IMR-90 (cell line): ENCODE measurements at regions not wholly inside any gene's neighbourhood (a gene's known extent, or its start where the extent isn't known, plus 50 kb on each side); places are given as distances from the start of the nearest gene placed in this dataset.

Source experiments
- CEBPB ChIP-seq: IDR thresholded peaks from 2 replicates; pipeline ENCODE4 v1.6.1; 2012; ENCODE audit warnings: low read depth, low read length, improper control_type of control experiment
- CHD1 ChIP-seq: IDR thresholded peaks from 2 replicates; pipeline ENCODE4 v1.6.1; 2012; ENCODE audit warnings: low read depth, low read length, improper control_type of control experiment
- CTCF ChIP-seq: conservative IDR thresholded peaks from 2 replicates; pipeline ENCODE4 v1.5.1; 2012; ENCODE audit warnings: mild to moderate bottlenecking, low read depth, low read length, improper control_type of control experiment
- ELK1 ChIP-seq: fragments of 150-350 bp; IDR thresholded peaks from 2 replicates; pipeline ENCODE4 v1.6.1; 2016; ENCODE audit warnings: low read depth, mild to moderate bottlenecking, low read length, moderate library complexity, borderline replicate concordance
- MAZ ChIP-seq: IDR thresholded peaks from 2 replicates; pipeline ENCODE4 v1.6.1; 2012; ENCODE audit warnings: low read depth, mild to moderate bottlenecking, low read length, improper control_type of control experiment, moderate library complexity, borderline replicate concordance
- MXI1 ChIP-seq: IDR thresholded peaks from 2 replicates; pipeline ENCODE4 v1.6.1; 2012; ENCODE audit warnings: low read depth, mild to moderate bottlenecking, low read length, moderate library complexity, borderline replicate concordance
- NFE2L2 ChIP-seq: fragments of 150-350 bp; IDR thresholded peaks from 2 replicates; pipeline ENCODE4 v1.6.1; 2016; ENCODE audit warnings: low read depth, mild to moderate bottlenecking, low read length
- POLR2A ChIP-seq: IDR thresholded peaks from 2 replicates; pipeline ENCODE4 v1.6.1; 2012; ENCODE audit warnings: mild to moderate bottlenecking, low read depth, low read length
- RAD21 ChIP-seq: IDR thresholded peaks from 2 replicates; pipeline ENCODE4 v1.6.1; 2012; ENCODE audit warnings: low read length, improper control_type of control experiment
- RFX5 ChIP-seq: IDR thresholded peaks from 2 replicates; pipeline ENCODE4 v1.8.0; 2012; ENCODE audit warnings: low read depth, mild to moderate bottlenecking, low read length, moderate library complexity
- SMC3 ChIP-seq: fragments of 150-350 bp; IDR thresholded peaks from 2 replicates; pipeline ENCODE4 v1.6.1; 2016; ENCODE audit warnings: low read depth, mild to moderate bottlenecking, antibody characterized with exemption, low read length, moderate library complexity

- TF ChIP-seq CTCF, result no peak
- TF ChIP-seq RAD21, result no peak
- no peak for TF ChIP-seq MAZ
- no peak for TF ChIP-seq POLR2A
- no peak for TF ChIP-seq CEBPB
- no peak for TF ChIP-seq MXI1
- no peak for TF ChIP-seq SMC3
- TF ChIP-seq RFX5, result no peak
- TF ChIP-seq CHD1, result no peak
- TF ChIP-seq NFE2L2, result no peak
- no peak for TF ChIP-seq ELK1
Observed at GRCh38 chr10:4119107-4119506, 334.1 kb upstream of the KLF6 start.
